ENCODE measurements at regions not wholly inside any gene's neighbourhood (a gene's known extent, or its start where the extent isn't known, plus 50 kb on each side); places are given as distances from the start of the nearest gene placed in this dataset.
A peak's percentile ranks its signal among the peaks of the same experiment; 100 is the strongest.
"Not testable (repeated sequence)": the region's sequence is repeated elsewhere in the genome, so short reads cannot be mapped to it uniquely, and the experiment has no call there.

GRCh38 chr16:60558936-60559335 lies 1477.3 kb downstream of the CDH8 start:
- DNase-seq (ENCODE audit: low spot score): no peak

DNA sequence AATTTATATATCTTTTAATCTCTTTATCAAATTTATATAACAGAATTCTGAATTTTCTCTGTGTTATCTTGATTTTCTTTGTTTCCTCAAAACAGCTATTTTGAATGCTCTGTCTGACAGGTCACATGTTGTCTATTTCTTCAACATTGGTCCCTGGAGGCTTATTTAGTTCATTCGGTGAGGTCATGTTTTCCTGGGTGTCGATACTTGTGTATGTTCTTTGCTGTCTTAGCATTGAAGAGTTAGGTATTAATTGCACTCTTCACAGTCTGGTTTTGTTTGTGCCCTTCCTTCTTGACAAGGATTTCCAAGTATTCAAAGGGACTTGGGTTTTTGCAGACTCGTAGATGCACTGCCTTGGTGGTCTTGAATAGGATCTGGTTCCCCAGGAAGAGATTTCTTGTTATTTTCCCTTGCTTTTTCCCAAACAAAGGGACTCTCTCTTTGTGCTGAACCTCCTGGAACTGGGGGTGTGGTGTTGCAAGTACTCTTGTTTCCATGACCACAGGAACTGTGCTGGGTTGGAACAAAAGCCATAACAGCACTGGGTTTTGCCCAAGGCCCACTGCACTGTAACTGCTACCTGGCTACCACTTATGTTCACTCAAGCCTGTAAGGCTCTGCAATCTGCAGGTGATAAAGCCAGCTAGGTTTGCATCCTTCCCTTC lies 1483.0 kb downstream of the CDH8 start:
- no peak for DNase-seq (ENCODE audit: low spot score)

GRCh38 chr16:60541535-60541934 lies 1494.7 kb downstream of the CDH8 start:
- no peak for DNase-seq (ENCODE audit: low spot score)

DNA sequence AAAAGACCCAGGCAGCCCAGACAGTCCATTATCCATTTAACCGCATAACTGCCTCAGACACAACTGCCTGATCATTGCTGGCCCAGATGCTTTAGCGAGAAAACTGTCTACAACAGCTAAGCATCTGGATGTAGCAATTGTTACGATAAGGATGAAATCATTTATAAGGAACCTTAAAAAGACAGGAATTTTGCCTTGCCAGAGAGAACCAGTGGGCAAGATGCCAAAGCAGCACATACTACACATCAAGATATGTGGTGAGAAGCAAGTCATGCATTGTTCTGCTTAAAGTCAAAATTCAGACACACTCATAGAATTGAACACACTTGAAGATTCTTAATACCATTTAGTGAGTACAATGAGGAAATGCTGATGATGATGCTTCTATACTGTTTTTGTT lies 1525.3 kb downstream of the CDH8 start:
- no peak for DNase-seq (ENCODE audit: low spot score)

DNA sequence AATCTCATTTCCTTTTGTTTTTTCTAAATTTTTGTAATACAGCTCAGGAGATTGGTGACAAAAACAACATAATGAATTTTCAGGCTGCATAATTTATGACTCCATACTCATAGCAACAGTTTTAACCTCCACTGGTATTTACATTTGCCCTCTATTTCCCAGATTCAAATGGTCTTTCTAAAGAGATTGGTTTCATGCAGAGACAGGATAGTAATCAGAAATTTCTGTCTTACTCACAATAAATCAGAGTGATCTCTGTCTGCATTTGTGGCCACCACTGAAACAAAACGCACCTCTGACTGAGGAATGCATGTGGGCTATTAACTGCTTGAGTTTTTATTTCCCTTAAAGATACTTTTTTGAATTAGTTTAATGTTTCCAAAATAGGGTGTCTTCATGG lies 1526.0 kb downstream of the CDH8 start:
- no peak for DNase-seq (ENCODE audit: low spot score)

- no peak for DNase-seq (ENCODE audit: low spot score)
Measured at GRCh38 chr16:60491273-60491672, 1545.0 kb downstream of the CDH8 start.

DNA sequence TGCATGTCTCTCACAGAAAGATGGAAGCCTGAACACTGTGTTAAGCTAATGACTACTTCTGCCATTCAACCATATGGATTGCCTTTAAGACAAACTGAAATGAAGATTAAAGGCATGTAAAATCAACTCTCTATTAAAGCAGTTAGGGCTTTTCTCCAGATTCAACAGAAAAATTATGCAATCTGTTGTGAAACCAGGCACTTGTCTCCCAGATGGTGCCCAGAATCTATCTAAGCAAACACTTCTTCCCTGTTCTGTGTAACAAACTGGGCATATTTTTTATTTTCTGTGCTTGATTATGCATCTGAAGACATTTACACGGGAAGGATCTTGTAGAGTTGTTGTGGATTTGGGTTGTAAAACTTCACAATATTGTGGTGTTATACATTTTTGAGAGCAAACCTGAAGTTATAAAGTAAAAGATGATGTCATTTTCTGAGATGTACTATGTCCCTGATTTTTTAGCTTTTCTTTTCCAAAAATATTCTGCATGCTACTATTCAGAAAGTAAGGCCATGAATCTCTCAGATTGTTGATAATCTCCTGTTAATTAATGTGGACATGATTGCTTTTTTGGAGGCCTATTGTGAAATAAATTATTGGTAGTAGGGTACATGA lies 1550.3 kb downstream of the CDH8 start:
- DNase-seq (ENCODE audit: low spot score): peak; percentile 9

GRCh38 chr16:60484901-60485300 lies 1551.3 kb downstream of the CDH8 start:
- no peak for DNase-seq (ENCODE audit: low spot score)

DNA sequence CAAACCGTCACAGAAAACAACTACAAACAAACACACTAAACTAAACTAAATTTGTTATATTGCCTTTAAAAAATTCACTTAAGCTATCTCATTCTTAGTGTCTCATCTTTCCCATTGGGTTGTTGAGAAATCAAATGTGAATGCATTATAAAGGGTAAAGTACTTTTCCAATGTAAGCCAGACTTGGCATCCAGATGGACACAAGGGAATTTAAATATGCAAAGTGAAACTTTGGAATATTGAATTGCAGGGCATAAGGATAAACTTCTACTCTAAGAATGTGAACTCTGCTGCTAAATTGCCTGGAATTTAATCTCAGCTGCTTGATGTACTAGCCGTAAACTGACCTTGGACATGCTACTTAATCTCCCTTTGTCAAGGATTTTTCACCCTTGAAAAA lies 1554.6 kb downstream of the CDH8 start:
- no peak for DNase-seq (ENCODE audit: low spot score)

DNA sequence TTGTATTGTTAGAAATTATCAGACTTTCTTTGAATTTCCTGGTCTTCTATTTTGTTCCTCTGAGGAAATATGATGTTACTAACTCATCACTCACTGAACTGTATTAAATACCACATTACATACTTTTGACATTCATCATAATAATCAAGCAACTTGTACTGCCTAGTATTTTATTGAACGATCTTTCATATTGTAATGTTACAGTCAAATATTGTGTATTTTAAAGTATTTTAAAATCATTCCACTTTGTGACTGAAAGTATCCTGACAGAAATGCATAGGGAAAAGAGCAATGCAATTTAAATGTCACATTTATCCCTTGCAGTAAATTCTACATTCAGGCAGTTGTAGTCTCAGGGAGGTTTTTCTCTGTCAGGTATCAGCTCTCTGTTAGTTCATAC lies 1557.4 kb downstream of the CDH8 start:
- no peak for DNase-seq (ENCODE audit: low spot score)

- peak; percentile 2 for DNase-seq (ENCODE audit: low spot score)
Measured at GRCh38 chr16:60463986-60464385, 1572.3 kb downstream of the CDH8 start.

DNA sequence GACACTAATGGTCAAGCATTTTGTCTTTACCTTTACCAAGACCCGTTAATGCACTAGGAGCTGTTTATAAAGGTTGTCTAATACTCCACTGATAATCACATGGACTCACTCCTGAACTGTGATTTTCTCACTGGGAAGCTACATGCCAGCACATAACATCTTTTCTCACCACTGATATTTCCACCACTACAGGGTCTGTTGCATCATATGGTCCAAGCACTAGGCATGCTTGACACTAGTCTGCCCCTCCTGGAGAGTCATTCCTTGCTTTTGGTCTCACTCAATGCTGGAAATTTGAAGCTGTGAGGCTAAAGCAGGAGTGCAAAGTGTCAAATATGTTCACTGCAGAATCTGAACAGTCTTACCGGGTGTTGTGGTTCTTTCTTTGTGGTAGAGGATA lies 1576.8 kb downstream of the CDH8 start:
- DNase-seq (ENCODE audit: low spot score): peak; percentile 5

GRCh38 chr16:60458255-60458654 lies 1578.0 kb downstream of the CDH8 start:
- no peak for DNase-seq (ENCODE audit: low spot score)

DNA sequence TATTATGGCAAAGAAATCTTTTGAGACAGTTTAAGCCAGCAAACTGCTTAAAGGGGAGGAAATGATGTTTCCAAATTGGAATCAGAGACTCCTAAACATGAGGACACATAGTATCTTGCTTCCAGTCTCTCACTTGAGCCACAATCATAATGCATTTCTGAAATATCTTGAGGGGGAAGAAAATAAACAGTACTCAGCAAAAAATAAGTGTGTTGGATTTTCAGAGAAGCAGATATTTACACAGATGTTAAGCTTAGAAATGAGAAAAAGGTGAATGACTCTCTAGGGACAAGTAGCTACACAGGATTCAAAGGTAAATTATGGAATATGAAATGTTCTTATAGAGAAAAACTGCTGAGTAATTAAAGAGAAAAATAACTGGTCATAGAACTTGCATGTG lies 1583.6 kb downstream of the CDH8 start:
- no peak for DNase-seq (ENCODE audit: low spot score)

- no peak for DNase-seq (ENCODE audit: low spot score)
Measured at GRCh38 chr16:60438894-60439293, 1597.3 kb downstream of the CDH8 start.

DNA sequence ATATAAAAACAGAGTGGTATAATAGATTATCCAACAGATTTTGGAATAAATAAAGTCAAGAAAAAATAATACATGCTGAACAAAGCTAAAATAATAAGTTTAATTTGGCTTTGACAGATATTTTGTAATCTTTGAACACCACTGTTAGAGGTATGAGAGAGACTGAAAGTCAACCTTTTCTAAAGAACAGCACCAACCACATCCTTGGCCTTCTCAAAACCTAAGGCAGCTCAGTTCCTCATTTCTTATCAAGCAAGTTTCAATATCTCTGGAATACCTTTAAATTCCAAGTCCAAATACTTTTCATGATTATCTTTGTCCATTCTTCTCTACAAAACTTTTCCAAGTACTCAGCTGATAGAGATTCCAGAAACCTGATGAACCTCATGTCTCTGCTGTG lies 1603.8 kb downstream of the CDH8 start:
- no peak for DNase-seq (ENCODE audit: low spot score)

- DNase-seq (ENCODE audit: low spot score): no peak
Measured at GRCh38 chr16:60419859-60420258, 1616.4 kb downstream of the CDH8 start.

DNA sequence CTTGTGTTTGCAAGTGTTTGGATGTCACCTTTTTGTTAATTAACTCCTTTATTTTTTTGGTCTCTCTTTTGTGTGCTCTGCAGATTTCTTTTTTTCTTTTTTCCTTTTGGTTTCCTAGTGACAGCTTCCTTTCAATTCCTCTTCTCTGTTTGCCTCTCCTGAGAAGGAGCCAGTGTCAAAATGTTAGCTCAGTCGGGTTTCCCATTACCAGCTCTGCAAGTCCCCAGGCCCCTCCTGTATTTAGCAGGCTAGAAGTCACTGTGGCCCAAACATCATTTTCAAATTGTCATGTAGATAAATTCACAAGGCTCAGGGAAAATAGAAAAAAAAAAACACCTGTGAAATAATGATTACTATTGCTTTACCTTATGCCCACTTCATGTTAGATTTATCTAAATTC lies 1621.6 kb downstream of the CDH8 start:
- no peak for DNase-seq (ENCODE audit: low spot score)

DNA sequence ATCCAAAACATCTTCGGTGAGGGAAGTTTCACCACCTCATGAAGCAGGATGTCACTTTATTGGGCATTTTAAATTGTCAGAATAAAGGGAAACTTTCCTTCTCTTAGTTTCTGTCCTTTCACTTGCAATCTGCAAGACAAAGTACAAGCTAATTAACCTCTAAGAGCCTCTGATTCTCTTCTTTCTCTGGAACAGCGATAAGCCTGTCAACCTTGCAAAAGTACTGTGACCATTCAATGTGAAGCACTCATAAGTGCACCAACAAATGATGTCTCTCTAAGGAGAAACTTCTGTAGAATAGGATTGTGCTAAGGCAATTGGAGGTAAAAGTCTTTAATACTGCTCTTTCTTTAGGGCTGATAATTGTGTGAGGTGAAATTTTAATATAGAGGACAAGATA lies 1622.3 kb downstream of the CDH8 start:
- DNase-seq (ENCODE audit: low spot score): no peak

GRCh38 chr16:60407606-60408005 lies 1628.6 kb downstream of the CDH8 start:
- DNase-seq (ENCODE audit: low spot score): no peak

GRCh38 chr16:60407034-60407433 lies 1629.2 kb downstream of the CDH8 start:
- no peak for DNase-seq (ENCODE audit: low spot score)

GRCh38 chr16:60405286-60405685 lies 1631.0 kb downstream of the CDH8 start:
- no peak for DNase-seq (ENCODE audit: low spot score)

DNA sequence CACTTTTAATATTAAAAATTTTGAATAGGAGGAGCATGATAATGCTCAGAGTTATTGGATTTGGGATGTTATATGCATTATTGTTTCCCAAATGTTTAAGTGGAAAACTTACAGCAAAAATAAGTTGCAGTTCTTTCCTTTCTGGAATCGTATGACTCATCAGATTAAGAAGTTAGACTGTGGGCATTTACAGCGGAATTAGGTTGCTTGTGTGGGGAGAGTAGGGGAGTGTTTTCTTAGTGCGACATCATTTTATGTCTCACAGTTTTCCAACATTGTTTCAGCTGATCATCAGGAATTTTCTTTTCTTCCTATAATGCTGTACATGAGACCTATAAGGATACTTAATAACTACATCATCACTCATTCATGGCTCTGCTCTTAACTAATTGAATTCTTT lies 1631.8 kb downstream of the CDH8 start:
- no peak for DNase-seq (ENCODE audit: low spot score)

- not testable (repeated sequence) for DNase-seq (ENCODE audit: low spot score)
Measured at GRCh38 chr16:60402941-60403340, 1633.3 kb downstream of the CDH8 start.
